ENCODE measurements at regions not wholly inside any gene's neighbourhood (a gene's known extent, or its start where the extent isn't known, plus 50 kb on each side); places are given as distances from the start of the nearest gene placed in this dataset.

DNA sequence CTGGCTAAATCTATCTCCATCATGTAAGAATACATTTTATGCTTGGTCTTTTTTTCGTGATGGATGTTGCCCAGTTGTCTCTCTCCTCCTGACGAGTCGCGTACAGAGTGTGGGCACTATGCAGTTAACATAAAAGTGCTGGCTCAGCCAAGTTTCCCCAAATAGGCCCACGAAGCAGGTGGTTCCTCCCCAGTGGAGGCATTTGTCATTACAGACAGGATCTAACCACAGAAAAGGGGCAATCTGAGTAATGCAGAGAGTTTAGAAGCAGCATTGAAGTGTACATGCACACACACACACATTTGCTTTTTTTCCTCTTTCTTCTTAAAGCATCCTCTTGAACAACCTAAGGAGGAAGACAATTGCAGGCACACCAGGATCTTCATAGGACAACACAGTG is 188.7 kb upstream of the VCX start:
- no peak overlapping the region for H3K4me3 ChIP-seq (ENCODE audit: low read depth, low read length)

GRCh38 chrX:7647831-7648230 is 195.1 kb upstream of the VCX start:
- TF ChIP-seq, protein P1, sequence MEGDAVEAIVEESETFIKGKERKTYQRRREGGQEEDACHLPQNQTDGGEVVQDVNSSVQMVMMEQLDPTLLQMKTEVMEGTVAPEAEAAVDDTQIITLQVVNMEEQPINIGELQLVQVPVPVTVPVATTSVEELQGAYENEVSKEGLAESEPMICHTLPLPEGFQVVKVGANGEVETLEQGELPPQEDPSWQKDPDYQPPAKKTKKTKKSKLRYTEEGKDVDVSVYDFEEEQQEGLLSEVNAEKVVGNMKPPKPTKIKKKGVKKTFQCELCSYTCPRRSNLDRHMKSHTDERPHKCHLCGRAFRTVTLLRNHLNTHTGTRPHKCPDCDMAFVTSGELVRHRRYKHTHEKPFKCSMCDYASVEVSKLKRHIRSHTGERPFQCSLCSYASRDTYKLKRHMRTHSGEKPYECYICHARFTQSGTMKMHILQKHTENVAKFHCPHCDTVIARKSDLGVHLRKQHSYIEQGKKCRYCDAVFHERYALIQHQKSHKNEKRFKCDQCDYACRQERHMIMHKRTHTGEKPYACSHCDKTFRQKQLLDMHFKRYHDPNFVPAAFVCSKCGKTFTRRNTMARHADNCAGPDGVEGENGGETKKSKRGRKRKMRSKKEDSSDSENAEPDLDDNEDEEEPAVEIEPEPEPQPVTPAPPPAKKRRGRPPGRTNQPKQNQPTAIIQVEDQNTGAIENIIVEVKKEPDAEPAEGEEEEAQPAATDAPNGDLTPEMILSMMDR (IDR thresholded peaks at IDR 0.05; ENCODE audit: insufficient read depth, low read depth, low read length), result no peak
- Histone ChIP-seq H3K27me3 (ENCODE audit: control insufficient read depth, insufficient read depth, low read length) (no peaks in the 10 kb centered on the region), H3K4me3 (ENCODE audit: low read depth, low read length) (no peak overlapping the region), H3K36me3 (ENCODE audit: control insufficient read depth, insufficient read depth, low read length) (no peaks in the 10 kb centered on the region)
- DNase-seq (ENCODE audit: low read depth), result no peak
- POLR2A ChIA-PET, result no interaction called here
- CTCF ChIA-PET, result no interaction called here

More for the DNA sequence above, 188.7 kb upstream of the VCX start:
- CTCF ChIA-PET, result no interaction called here
- POLR2A ChIA-PET, result no interaction called here
- DNase-seq (ENCODE audit: low read depth), result no peak
- H3K36me3 ChIP-seq (ENCODE audit: control insufficient read depth, insufficient read depth, low read length), result no peaks in the 10 kb centered on the region
- TF ChIP-seq, protein P1 (IDR thresholded peaks at IDR 0.05; ENCODE audit: insufficient read depth, low read depth, low read length), result no peak
- no peaks in the 10 kb centered on the region for H3K27me3 ChIP-seq (ENCODE audit: control insufficient read depth, insufficient read depth, low read length)

DNA sequence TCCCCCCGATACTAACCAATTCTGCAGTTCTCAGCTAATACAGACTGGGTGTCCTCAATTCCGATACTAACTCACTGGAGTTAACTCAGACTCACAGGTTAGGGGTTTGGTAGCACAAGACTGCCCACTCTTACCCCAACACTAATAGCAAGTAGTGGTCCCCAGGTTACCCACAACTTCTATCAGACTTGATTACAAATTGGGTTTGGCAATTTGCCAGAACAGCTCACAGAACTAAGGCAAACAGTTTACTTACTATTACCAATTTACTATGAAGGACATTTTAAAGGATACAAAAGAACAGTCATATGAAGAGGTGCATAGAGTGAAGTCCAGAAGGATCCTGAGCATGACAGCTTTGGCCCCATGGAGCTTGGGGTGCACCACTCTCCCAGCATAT is 201.8 kb upstream of the VCX start:
- CTCF ChIA-PET, result no interaction called here
- no peak overlapping the region for H3K4me3 ChIP-seq (ENCODE audit: low read depth, low read length)
- no peaks in the 10 kb centered on the region for H3K27me3 ChIP-seq (ENCODE audit: control insufficient read depth, insufficient read depth, low read length)
- POLR2A ChIA-PET, result no interaction called here
- H3K36me3 ChIP-seq (ENCODE audit: control insufficient read depth, insufficient read depth, low read length), result no peaks in the 10 kb centered on the region
- TF ChIP-seq, protein P1 (IDR thresholded peaks at IDR 0.05; ENCODE audit: insufficient read depth, low read depth, low read length), result no peak
- DNase-seq (ENCODE audit: low read depth), result no peak

DNA sequence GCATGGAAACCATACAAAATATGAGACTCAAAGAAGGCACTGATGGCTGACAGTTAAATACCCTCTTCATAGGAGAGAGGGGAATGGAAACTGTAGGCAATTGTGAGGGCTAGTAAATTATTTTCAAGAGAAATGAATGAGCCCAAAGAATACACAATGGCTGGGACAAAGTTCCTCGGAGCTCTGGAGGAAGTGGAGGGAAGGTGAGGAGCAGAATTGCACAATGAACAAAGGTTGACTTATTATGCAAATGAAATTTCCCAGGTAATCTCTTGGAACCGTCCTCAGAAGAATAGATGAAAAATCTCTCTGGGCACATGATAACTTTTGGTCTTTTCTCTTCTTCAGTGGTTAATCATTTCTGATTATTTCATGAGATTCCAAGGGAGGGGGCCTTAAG is 202.6 kb upstream of the VCX start:
- Histone ChIP-seq H3K4me3 (ENCODE audit: low read depth, low read length) (no peak overlapping the region), H3K27me3 (ENCODE audit: control insufficient read depth, insufficient read depth, low read length) (no peaks in the 10 kb centered on the region), H3K36me3 (ENCODE audit: control insufficient read depth, insufficient read depth, low read length) (no peaks in the 10 kb centered on the region)
- TF ChIP-seq, protein P1 (IDR thresholded peaks at IDR 0.05; ENCODE audit: insufficient read depth, low read depth, low read length), result no peak
- POLR2A ChIA-PET, result no interaction called here
- DNase-seq (ENCODE audit: low read depth), result no peak
- CTCF ChIA-PET, result no interaction called here

GRCh38 chrX:7638078-7638710 is 204.8 kb upstream of the VCX start:
- no peaks in the 10 kb centered on the region for H3K27me3 ChIP-seq (ENCODE audit: control insufficient read depth, insufficient read depth, low read length)
- TF ChIP-seq, protein P1 (IDR thresholded peaks at IDR 0.05; ENCODE audit: insufficient read depth, low read depth, low read length), result no peak
- ChIA-PET POLR2A (no interaction called here), CTCF (no interaction called here)
- no peaks in the 10 kb centered on the region for H3K36me3 ChIP-seq (ENCODE audit: control insufficient read depth, insufficient read depth, low read length)
- no peak for DNase-seq (ENCODE audit: low read depth)
- H3K4me3 ChIP-seq (ENCODE audit: low read depth, low read length), result no peak overlapping the region

Data from BJ (cell line).